HEK293 (cell line): ENCODE measurements at regions not wholly inside any gene's neighbourhood (a gene's known extent, or its start where the extent isn't known, plus 50 kb on each side); places are given as distances from the start of the nearest gene placed in this dataset.

Experiments
- CTCF ChIA-PET: fragments of 350-600 bp; formaldehyde crosslinking; extraction: SDS; loops from one replicate; lab custom pipeline; 2021; ENCODE audit warnings: antibody characterized with exemption; lab: Yijun Ruan, JAX
- POLR2A ChIA-PET: fragments of 300-600 bp; formaldehyde crosslinking; extraction: SDS; loops from one replicate; lab custom pipeline; 2020; ENCODE audit warnings: antibody characterized with exemption, inconsistent platforms; lab: Yijun Ruan, JAX
- H3K27ac ChIP-seq: fragments of 200-500 bp; sonication (Bioruptor generic); 2 replicates; pipeline ENCODE4 v1.5.1; 2014; ENCODE audit warnings: low read depth, low read length, control low read depth, inconsistent platforms; ENCODE audit errors: extremely low read depth
- H3K36me3 ChIP-seq, 2 experiments: fragments of 200-500 bp in 1 of 2; sonication (Bioruptor generic) in 1 of 2; 1 replicate in 1 of 2; 2 replicates in 1 of 2; pipeline ENCODE4 v1.5.1; 2014 to 2017; ENCODE audit warnings: inconsistent platforms in 2 of 2, low read length in 2 of 2; ENCODE audit not compliant: control insufficient read depth in 2 of 2, insufficient read depth in 1 of 2
- H3K4me1 ChIP-seq: fragments of 200-500 bp; sonication (Bioruptor generic); 2 replicates; pipeline ENCODE4 v1.5.1; 2014; ENCODE audit warnings: mild to moderate bottlenecking, low read length, inconsistent platforms; ENCODE audit not compliant: control insufficient read depth, insufficient read depth
- H3K4me3 ChIP-seq: 2 replicates; pipeline ENCODE4 v1.5.1; 2011; ENCODE audit warnings: low read depth, mild to moderate bottlenecking, control low read depth, low read length, moderate library complexity
- H3K9me3 ChIP-seq: fragments of 200-500 bp; sonication (Bioruptor generic); 2 replicates; pipeline ENCODE4 v1.5.1; 2014; ENCODE audit warnings: low read depth, low read length, inconsistent platforms; ENCODE audit not compliant: control insufficient read depth, insufficient read depth
- EGR2 ChIP-seq: fragments of 450-650 bp; formaldehyde crosslinking; IDR thresholded peaks from 2 replicates; pipeline ENCODE4 v1.5.1; 2016; ENCODE audit warnings: low read depth, missing biosample characterization, missing genetic modification characterization
- FEZF1 ChIP-seq: fragments of 450-650 bp; formaldehyde crosslinking; IDR thresholded peaks from 2 replicates; pipeline ENCODE4 v1.5.1; 2016; ENCODE audit warnings: missing biosample characterization, missing genetic modification characterization
- HOXC10 ChIP-seq: sonication (generic); formaldehyde crosslinking; IDR thresholded peaks from 2 replicates; pipeline ENCODE4 v1.8.1; 2023; ENCODE audit warnings: mild to moderate bottlenecking, missing genetic modification reagents
- HOXD13 ChIP-seq: sonication (generic); formaldehyde crosslinking; IDR thresholded peaks from 2 replicates; pipeline ENCODE4 v1.8.0; 2022; ENCODE audit warnings: missing genetic modification reagents, borderline replicate concordance
- PRDM1 ChIP-seq: fragments of 450-650 bp; formaldehyde crosslinking; IDR thresholded peaks from 2 replicates; pipeline ENCODE4; 2016; ENCODE audit warnings: missing biosample characterization, missing genetic modification characterization
- PRDM10 ChIP-seq: fragments of 450-650 bp; formaldehyde crosslinking; IDR thresholded peaks from 2 replicates; pipeline ENCODE4 v1.5.1; 2016; ENCODE audit warnings: missing biosample characterization, missing genetic modification characterization
- YY1 ChIP-seq: fragments of 450-650 bp; formaldehyde crosslinking; IDR thresholded peaks from 2 replicates; pipeline ENCODE4 v1.5.1; 2018; ENCODE audit warnings: missing biosample characterization, missing genetic modification characterization
- ZBTB7A ChIP-seq: fragments of 450-650 bp; formaldehyde crosslinking; IDR thresholded peaks from 2 replicates; pipeline ENCODE4 v1.5.1; 2016; ENCODE audit warnings: low read depth, missing biosample characterization, missing genetic modification characterization
- ZFP41 ChIP-seq: fragments of 450-650 bp; formaldehyde crosslinking; IDR thresholded peaks from 2 replicates; pipeline ENCODE4 v1.5.1; 2016; ENCODE audit warnings: missing biosample characterization, missing genetic modification characterization, borderline replicate concordance
- ZIC2 ChIP-seq: fragments of 450-650 bp; formaldehyde crosslinking; IDR thresholded peaks from 2 replicates; pipeline ENCODE4 v1.5.1; 2016; ENCODE audit warnings: missing biosample characterization, missing genetic modification characterization
- ZNF112 ChIP-seq: fragments of 450-650 bp; formaldehyde crosslinking; IDR thresholded peaks from 2 replicates; pipeline ENCODE4 v1.5.0; 2017; ENCODE audit warnings: missing biosample characterization, missing genetic modification characterization
- ZNF114 ChIP-seq: fragments of 450-650 bp; formaldehyde crosslinking; IDR thresholded peaks from 2 replicates; pipeline ENCODE4 v1.5.0; 2017; ENCODE audit warnings: missing biosample characterization, missing genetic modification characterization
- ZNF146 ChIP-seq: fragments of 450-650 bp; formaldehyde crosslinking; IDR thresholded peaks from 2 replicates; pipeline ENCODE4 v1.5.1; 2016; ENCODE audit warnings: missing biosample characterization, missing genetic modification characterization
- ZNF155 ChIP-seq: fragments of 450-650 bp; formaldehyde crosslinking; IDR thresholded peaks from 2 replicates; pipeline ENCODE4 v1.5.1; 2016; ENCODE audit warnings: missing biosample characterization, missing genetic modification characterization
- ZNF202 ChIP-seq: fragments of 450-650 bp; formaldehyde crosslinking; IDR thresholded peaks from 2 replicates; pipeline ENCODE4 v1.5.1; 2016; ENCODE audit warnings: missing biosample characterization, missing genetic modification characterization, borderline replicate concordance
- ZNF366 ChIP-seq: fragments of 450-650 bp; formaldehyde crosslinking; conservative IDR thresholded peaks from 2 replicates; pipeline ENCODE4 v1.5.1; 2016; ENCODE audit warnings: missing biosample characterization, missing genetic modification characterization
- ZNF558 ChIP-seq: fragments of 450-650 bp; formaldehyde crosslinking; IDR thresholded peaks from 2 replicates; pipeline ENCODE4 v1.5.1; 2016; ENCODE audit warnings: missing biosample characterization, missing genetic modification characterization
- ZNF621 ChIP-seq: fragments of 450-650 bp; formaldehyde crosslinking; IDR thresholded peaks from 2 replicates; pipeline ENCODE4 v1.5.1; 2017; ENCODE audit warnings: missing biosample characterization, missing genetic modification characterization
- ZNF639 ChIP-seq: fragments of 450-650 bp; formaldehyde crosslinking; IDR thresholded peaks from 2 replicates; pipeline ENCODE4 v1.5.1; 2016; ENCODE audit warnings: missing biosample characterization, missing genetic modification characterization
- ZNF776 ChIP-seq: fragments of 450-650 bp; formaldehyde crosslinking; IDR thresholded peaks from 2 replicates; pipeline ENCODE4 v1.5.0; 2017; ENCODE audit warnings: missing biosample characterization, missing genetic modification characterization, borderline replicate concordance
- ZNF792 ChIP-seq: fragments of 450-650 bp; formaldehyde crosslinking; IDR thresholded peaks from 2 replicates; pipeline ENCODE4 v1.5.1; 2016; ENCODE audit warnings: missing biosample characterization, missing genetic modification characterization
- TF ChIP-seq, protein P1 (sequence below): fragments of 450-650 bp; formaldehyde crosslinking; IDR thresholded peaks from 2 replicates; pipeline ENCODE4 v1.5.1; 2017; ENCODE audit warnings: missing biosample characterization, mild to moderate bottlenecking, missing genetic modification characterization, moderate library complexity

DNA sequence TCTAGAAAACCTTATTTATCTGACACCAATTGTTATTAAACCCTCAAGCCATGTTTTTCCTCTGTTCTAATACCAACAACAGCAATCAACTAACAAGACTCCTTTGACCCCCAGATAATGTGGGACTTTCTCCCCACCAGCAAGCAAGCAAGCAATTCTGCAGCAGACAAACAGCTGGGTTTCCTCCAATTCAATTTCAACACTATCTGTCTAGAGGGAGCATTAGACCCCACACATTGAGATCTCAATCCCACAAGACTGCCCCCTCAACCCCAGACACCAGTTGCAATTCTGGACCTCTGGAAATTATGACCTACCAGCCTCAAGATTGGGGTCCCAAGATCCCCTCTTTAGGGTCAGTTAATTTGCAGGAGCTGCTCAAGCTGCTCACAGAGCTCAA, 89.4 kb upstream of the TMEM26 start:
- ChIA-PET CTCF (no interaction called here), POLR2A (no interaction called here)
- no peaks in the 10 kb centered on the region for H3K36me3 ChIP-seq
- H3K4me1 ChIP-seq = no peaks in the 10 kb centered on the region
- no peak overlapping the region for H3K4me3 ChIP-seq
- no peak overlapping the region for H3K27ac ChIP-seq
- TF ChIP-seq HOXC10 (CRISPR knock-in tag) = no peak
- no peak for TF ChIP-seq ZNF114 (tag by site-specific recombination)
- no peak for TF ChIP-seq ZNF792 (tag by site-specific recombination)
- no peak for TF ChIP-seq HOXD13 (CRISPR knock-in tag)
- no peak for TF ChIP-seq ZNF621 (tag by site-specific recombination)
- H3K9me3 ChIP-seq = no peaks in the 10 kb centered on the region

DNA sequence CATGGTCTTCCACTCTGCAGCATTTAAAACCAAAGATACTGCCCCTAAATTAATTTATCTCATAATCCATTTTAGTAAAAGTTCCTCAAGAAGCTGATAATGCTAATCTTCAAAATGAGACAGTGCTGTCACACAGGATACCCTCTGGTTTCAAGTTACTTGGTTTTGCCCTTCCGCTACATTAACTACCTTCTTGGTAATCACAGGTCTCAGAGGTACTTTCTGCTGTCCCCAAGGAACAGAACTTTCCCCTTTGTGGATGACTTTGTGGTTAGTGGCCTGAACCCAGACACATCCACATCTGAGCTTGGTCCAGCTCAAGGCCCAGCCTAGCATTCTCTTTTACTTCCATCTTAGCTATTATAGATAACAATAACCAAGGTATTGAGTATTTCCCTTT, 88.8 kb upstream of the TMEM26 start:
- ChIA-PET POLR2A (no interaction called here), CTCF (no interaction called here)
- no peak overlapping the region for H3K27ac ChIP-seq
- H3K9me3 ChIP-seq = no peaks in the 10 kb centered on the region
- no peak overlapping the region for H3K4me3 ChIP-seq
- TF ChIP-seq ZNF112 (tag by site-specific recombination) (no peak), PRDM10 (0 out of 2 replicates have a peak, but pooled peaks have one; percentile 34)
- no peaks in the 10 kb centered on the region for H3K4me1 ChIP-seq
- no peaks in the 10 kb centered on the region for H3K36me3 ChIP-seq

DNA sequence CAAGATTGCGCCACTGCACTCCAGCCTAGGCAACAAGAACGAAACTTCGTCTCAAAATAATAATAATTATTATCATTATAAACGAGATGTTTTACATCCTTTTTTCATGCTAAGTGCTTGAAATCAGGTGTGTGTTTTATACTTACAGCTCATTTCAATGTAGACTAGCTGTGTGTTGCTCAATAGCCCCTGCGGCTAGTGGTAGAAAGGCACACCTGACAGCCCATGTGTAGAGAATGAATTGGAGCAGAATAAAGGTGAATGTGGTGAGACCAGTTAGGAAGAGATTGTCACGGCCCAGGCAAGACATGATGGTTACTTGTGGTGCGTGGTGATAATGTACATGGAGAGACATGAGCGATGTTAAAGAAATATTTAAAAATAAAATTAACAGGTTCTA, 86.7 kb upstream of the TMEM26 start:
- Histone ChIP-seq H3K9me3 (no peaks in the 10 kb centered on the region), H3K36me3 (no peaks in the 10 kb centered on the region), H3K4me3 (no peak overlapping the region), H3K27ac (no peak overlapping the region), H3K4me1 (no peaks in the 10 kb centered on the region)
- CTCF ChIA-PET = interaction anchor here (0.9 kb wide), 1 partner anchor 193 kb away, joined by 3 read pairs; no protein-coding TSS in a partner anchor
- TF ChIP-seq ZNF155 (tag by site-specific recombination) (no peak), EGR2 (tag by site-specific recombination) (no peak), FEZF1 (tag by site-specific recombination) (no peak), ZBTB7A (tag by site-specific recombination) (no peak), PRDM10 (no peak), ZIC2 (tag by site-specific recombination) (no peak), ZNF639 (tag by site-specific recombination) (no peak), ZNF366 (tag by site-specific recombination) (no peak), ZNF202 (tag by site-specific recombination) (no peak), YY1 (tag by site-specific recombination) (no peak), ZNF558 (tag by site-specific recombination) (no peak), ZNF776 (no peak), ZFP41 (tag by site-specific recombination) (no peak), ZNF146 (tag by site-specific recombination) (no peak), PRDM1 (tag by site-specific recombination) (no peak)
- TF ChIP-seq, protein P1, sequence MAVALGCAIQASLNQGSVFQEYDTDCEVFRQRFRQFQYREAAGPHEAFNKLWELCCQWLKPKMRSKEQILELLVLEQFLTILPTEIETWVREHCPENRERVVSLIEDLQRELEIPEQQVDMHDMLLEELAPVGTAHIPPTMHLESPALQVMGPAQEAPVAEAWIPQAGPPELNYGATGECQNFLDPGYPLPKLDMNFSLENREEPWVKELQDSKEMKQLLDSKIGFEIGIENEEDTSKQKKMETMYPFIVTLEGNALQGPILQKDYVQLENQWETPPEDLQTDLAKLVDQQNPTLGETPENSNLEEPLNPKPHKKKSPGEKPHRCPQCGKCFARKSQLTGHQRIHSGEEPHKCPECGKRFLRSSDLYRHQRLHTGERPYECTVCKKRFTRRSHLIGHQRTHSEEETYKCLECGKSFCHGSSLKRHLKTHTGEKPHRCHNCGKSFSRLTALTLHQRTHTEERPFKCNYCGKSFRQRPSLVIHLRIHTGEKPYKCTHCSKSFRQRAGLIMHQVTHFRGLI (tag by site-specific recombination) = no peak
- POLR2A ChIA-PET = no interaction called here
